Vagina (tissue), 2 donors: ENCODE measurements at regions not wholly inside any gene's neighbourhood (a gene's known extent, or its start where the extent isn't known, plus 50 kb on each side); places are given as distances from the start of the nearest gene placed in this dataset.

Experiments used
- POLR2A ChIP-seq, 2 donors: fragments of 450-650 bp; IDR thresholded peaks; one replicate each; pipeline ENCODE4 v1.6.1; 2017; ENCODE audit warnings: antibody characterized with exemption in 2 of 2, mild to moderate bottlenecking in 2 of 2, moderate library complexity in 2 of 2
- TF ChIP-seq, protein P1 (sequence below), 3 experiments: fragments of 450-650 bp in 2 of 3; fragments of 200-600 bp in 1 of 3; sonication (generic) in 1 of 3; IDR thresholded peaks; one replicate each; pipeline ENCODE4 v1.5.1; 2017 to 2019; ENCODE audit warnings: antibody characterized with exemption in 3 of 3, mild to moderate bottlenecking in 2 of 3, moderate library complexity in 2 of 3

DNA sequence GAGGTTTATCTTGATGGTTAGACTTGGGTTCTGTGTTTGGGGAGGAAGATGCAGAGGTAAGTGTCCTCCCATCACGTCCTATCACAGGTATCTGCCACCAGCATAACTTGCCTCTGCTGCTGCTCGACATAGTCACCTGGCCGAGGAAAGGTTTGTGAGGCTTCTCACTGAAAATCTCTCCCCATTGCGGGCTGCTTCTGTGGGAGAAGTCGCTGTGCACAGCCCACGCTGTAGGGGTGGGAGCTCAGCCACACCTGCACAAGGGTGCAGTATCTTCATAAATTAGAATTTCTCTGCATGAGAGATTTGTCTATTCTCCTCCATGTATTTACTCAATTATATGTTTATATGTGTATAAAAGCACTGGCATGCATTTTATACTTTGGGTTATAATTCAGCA lies 415.7 kb upstream of the MYT1L start:
- TF ChIP-seq, protein P1, sequence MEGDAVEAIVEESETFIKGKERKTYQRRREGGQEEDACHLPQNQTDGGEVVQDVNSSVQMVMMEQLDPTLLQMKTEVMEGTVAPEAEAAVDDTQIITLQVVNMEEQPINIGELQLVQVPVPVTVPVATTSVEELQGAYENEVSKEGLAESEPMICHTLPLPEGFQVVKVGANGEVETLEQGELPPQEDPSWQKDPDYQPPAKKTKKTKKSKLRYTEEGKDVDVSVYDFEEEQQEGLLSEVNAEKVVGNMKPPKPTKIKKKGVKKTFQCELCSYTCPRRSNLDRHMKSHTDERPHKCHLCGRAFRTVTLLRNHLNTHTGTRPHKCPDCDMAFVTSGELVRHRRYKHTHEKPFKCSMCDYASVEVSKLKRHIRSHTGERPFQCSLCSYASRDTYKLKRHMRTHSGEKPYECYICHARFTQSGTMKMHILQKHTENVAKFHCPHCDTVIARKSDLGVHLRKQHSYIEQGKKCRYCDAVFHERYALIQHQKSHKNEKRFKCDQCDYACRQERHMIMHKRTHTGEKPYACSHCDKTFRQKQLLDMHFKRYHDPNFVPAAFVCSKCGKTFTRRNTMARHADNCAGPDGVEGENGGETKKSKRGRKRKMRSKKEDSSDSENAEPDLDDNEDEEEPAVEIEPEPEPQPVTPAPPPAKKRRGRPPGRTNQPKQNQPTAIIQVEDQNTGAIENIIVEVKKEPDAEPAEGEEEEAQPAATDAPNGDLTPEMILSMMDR (IDR thresholded peaks at IDR 0.05), result no peak
- no peak for TF ChIP-seq POLR2A (IDR thresholded peaks at IDR 0.05)
